Activated effector memory CD4-positive, alpha-beta T cell treated with anti-CD3 and anti-CD28 coated beads, Interleukin-2, amount 50 U/mL, for 16 hours (primary cell): ENCODE measurements at regions not wholly inside any gene's neighbourhood (a gene's known extent, or its start where the extent isn't known, plus 50 kb on each side); places are given as distances from the start of the nearest gene placed in this dataset.

Source experiments
- DNase-seq: peaks from one replicate; pipeline ENCODE4 v3.0.0-alpha.2; 2020

DNA sequence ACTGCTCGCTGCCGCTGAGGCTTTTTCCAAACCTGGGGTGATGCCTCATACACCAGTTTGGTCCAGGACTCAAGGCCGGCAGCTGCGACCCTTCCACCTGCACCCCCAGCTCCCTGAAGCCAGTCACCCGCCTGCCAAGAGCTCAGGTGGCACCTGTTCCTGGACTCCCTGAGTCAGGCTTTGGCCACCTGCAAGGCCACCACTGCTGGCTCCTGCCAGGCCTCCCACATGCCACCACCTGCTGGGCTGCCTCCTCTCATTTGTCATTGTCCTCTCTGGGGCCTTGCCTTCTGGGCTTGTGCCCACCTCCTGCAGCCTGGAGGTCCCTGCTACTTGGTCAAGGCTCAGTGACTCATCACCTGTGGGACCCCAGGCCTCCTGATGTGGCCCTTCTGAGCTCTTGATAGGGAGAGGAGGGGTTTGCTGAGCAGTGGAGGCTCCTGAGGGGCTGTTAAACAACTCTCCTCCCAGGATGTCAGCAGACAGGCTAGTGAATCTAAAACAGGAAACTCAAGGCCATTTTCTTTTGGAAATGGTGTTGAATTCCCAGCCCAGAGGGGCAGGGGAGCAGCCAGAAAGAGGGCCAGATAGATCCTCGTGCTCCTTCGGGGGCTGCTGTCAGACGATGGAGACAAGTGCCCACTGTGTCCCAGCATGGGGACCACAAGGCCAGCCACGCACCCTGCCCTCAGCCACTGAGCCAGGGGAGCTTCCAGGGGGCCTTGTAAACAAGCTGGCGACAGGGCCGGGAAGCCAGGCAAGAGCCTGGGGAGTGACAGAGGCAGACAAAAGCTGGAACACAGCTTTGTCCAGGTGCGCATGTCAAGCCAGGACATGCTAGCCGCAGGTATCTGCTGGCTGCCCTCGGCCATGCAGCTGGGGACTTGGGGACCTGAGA lies 416.8 kb downstream of the LRATD1 start:
- no peak for DNase-seq

GRCh38 chr2:15050483-15050882 lies 418.0 kb downstream of the LRATD1 start:
- no peak for DNase-seq

- no peak for DNase-seq
Observed at GRCh38 chr2:15053542-15053941, 421.0 kb downstream of the LRATD1 start.

DNA sequence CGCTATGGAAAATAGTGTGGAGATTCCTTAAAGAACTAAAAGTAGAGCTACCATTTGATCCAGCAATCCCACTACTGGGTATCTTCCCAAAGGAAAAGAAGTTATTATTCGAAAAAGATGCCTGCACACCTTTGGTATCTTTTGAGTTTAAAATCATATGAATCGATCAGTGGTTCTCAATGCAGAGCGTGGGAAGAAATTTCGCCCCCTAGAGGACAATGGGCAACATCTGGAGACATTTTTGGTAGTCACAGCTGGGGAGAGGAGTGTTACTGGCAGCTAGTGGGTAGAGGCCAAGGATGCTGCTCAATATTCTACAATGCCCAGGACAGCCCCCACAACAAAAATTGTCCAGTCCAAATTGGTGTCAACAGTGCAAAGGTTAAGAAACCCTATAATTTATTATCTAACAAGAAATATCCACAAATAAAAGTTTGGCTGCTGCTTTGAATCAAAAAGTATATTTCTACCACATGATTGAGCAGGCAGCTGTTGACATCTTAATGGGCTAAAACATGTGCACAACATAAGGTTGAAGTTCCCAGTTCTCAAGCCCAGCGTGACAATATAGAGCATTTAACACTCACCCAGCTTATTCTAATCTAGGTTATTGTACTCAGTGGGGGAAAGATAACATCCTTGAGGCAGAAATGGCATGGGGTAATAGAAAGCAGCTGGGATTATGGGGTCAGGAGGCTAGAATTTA lies 425.7 kb downstream of the LRATD1 start:
- DNase-seq, result no peak

GRCh38 chr2:15058721-15059157 lies 426.2 kb downstream of the LRATD1 start:
- DNase-seq, result no peak

GRCh38 chr2:15059870-15060512 lies 427.5 kb downstream of the LRATD1 start:
- DNase-seq, result no peak

DNA sequence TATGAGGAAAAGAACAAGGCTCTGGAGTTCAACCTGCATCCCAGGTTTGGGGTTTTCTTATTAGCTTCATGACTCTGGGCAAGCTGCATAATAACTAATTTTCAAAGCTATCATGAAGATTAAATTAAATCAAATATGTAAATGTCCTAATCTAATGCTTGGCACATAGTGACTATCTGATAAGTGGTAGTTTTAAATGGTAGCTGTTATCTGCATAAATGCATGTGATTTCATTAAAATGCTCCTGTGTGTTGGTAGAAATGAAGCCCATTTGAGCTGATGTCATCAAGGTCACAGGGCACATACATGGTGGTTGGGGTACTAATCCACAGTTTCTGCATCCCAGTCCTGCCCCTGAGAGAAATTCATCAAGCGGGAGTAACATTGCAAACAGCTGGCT lies 428.8 kb downstream of the LRATD1 start:
- DNase-seq, result no peak

DNA sequence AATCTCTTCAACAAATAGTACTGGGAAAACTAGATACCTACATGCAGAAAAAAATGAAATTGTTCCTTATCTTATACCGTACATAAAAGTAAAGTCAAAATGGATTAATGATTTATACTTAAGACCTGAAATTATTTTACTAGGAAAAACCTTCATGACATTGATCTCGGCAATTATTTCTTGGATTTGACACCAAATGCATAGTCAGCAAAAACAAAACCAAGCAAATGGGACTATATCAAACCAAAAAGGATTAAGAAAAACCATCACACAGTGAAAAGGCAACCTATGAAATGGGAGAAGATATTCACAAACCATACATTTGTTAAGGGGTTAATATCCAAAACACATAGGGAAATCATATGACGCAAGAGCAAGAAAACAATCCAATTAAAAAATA lies 433.6 kb downstream of the LRATD1 start:
- DNase-seq, result no peak

DNA sequence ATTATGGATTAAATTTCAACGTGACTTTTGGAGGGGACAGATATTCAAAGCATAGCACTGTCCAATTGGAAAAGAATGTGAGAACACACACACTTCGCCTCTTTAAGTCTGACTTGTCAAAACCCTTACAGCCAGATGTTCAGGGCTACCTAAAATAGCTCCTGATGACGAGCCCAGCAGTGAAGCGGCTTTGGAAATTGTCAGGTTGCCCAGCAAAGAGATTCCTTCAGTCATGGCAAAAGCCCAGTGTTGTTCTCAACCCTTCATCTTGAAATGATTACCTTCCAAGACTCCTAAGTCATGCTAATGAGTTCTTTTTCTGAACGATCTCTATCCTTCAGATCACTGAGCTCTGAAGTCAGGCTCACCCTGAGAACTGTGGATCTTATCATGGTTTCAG lies 436.6 kb downstream of the LRATD1 start:
- DNase-seq, result no peak

GRCh38 chr2:15072836-15073235 lies 440.3 kb downstream of the LRATD1 start:
- DNase-seq, result no peak

- DNase-seq, result no peak
Observed at GRCh38 chr2:15073664-15074063, 441.1 kb downstream of the LRATD1 start.

GRCh38 chr2:15074319-15074718 lies 441.8 kb downstream of the LRATD1 start:
- no peak for DNase-seq

DNA sequence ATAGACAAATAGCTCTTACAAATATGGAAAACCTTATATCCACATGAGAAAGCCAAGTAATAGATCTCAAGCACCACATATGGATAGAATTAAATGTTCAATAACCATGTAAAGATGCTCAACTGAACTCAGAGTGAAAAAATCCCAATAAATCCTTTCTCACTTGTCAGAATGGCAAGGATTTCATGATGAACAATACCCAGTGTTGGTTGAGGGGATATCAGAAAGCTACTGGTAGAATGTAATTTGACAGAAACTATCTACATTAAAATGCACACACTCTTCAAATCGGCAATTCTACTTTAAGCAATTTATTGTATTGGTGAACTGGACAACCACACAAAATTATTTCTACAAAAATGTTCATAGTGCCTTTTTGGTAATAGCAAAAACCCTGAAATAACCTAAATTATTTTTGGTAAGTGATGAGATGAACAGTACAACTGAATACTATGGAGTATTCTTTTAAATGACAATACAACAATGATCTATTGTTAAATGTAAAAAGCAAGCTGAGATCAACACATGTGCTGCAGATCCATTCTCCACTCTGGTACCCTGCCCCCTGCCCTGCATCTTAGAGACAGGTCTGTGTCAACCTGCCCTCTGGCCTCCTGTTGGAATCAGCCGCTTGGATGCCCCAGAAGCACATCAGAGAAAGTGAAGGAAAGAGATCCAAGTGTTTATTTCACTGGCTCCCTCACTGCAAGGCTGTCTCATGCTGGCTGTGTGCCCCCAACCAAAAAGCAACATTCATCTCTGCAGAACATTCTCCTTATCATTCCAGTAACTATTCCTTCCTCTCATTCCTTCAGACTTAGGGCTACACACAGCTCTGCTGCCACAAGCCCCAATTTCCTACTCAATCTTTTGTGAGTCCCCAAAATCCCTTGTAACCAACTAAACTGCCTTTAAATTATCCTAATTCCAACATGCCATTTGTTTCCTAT lies 442.5 kb downstream of the LRATD1 start:
- DNase-seq, result no peak

DNA sequence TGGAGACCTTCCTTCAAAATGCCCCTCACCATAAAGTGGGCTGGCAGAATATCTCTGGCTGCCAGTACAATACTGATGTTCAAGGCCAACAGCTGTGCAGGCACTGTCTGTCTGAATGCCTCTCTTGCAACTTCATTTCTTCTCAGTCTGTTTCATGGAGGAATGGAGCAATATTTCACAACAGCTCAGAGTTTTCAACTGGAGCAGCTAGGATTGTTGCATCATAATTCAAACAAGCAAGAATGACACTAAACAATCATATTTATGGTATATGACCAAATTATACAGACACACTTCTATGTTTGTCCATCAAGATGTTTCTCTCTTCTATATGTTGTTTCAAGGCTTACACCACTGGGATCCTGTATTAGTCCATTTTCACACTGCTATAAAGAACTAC lies 444.2 kb downstream of the LRATD1 start:
- DNase-seq, result no peak

- no peak for DNase-seq
Observed at GRCh38 chr2:15081356-15081755, 448.8 kb downstream of the LRATD1 start.

- DNase-seq, result no peak
Observed at GRCh38 chr2:15082105-15083058, 449.9 kb downstream of the LRATD1 start.

DNA sequence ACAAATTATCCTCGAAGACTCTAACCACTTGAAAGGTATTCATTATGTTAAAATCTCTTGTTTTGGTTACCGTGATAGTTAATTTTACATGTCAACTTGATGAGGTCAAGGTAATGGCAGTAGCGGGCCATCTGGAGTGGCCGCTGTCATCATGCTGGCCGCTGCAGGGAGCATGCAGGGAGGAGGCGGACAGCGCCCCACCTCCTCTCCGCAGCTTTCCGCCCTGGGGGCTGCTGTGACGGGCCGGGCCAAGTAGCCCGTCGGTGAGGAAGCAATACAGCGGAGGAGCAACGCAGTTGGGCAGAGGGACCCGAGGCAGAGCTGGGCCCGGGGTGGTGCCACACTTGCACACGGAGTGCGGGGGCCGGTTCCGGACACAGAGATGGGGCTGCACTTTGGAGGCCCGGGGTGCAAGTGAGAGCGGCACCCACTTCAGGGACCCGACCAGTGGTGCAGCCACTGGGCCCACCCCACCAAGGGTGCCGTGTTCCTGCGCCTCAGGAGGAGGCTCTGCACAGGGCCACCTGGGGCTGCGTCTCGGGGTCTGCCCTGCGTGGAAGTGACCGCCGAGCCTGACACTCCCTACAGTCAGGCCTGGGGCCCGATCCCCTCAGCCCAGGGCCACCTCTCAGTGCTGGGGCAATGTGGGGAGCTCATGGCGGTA lies 452.4 kb downstream of the LRATD1 start:
- DNase-seq, result no peak

DNA sequence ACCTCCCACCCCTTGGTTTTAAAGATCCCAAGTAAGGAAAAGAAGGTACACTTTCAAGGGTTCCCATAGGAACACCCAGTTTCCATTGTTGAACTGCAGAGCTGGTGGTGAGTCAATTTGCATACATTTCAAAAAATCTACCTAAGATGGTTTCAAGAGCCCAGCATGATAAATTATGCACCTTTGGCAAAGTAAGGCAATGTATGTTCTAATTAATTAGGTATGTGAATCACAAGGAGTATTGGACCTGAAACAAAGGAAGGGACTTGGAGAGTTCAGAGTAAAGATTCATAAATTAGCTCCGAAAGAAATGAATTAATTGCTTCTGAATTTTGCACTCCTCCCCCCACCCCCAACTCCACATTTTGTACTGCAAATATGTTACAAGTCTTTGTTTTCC lies 459.7 kb downstream of the LRATD1 start:
- no peak for DNase-seq

DNA sequence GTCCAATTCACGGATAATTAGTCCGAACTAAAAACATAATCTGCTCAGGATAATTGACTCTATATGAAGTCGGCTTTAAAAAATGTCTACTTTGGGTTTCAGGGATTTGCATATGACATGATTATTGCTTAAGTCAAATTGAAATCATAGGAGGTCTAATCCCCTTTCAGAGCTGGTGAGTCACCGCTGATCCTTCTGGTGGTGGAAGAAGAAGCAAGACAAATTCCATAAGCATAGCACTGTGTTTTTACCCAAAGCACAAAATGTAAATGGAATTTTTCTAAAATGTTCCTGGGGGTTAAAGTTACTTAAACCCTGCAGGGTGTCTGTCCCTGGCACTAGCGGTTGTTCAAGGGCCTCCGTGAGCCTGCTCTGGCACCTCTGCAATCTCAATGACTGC lies 460.2 kb downstream of the LRATD1 start:
- no peak for DNase-seq

DNA sequence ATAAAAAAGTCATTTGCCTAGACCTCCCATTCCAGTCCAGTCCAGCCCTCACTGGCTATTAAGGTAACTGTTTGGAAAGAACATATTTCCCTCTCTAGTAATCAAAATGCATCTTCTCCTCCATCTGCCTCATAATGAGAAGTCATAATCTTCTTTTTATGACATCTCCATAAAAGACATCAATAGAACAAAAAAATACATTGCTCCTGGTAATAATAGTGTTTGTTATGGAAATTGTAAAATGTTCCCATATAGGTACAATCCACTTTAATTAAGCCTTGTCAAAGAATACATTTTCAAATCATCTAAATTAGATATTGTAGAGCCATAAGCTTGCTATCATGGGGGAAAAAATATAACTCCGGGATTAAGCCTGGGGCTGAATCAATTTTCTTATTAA lies 461.6 kb downstream of the LRATD1 start:
- no peak for DNase-seq

DNA sequence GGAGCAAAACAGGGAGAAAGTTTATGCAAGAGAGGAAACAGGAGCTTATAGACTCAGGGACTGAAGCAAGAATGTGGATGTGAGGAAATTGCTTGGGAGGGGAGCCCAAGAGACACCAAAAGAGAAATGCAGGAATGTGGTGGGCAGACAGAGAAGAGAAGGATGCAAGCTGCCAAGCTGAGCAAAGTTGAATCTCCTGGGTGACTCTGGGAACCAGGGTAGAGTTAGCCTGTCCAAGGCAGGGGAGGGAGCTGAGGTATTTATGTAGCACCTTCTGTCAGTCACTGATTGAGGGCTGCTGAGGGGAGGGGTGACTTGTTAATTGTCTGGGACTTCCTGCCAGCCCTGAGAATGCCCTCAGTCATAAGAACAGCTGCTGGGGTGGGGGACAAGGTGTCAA lies 464.3 kb downstream of the NBAS start:
- no peak for DNase-seq
